ENCODE measurements at regions not wholly inside any gene's neighbourhood (a gene's known extent, or its start where the extent isn't known, plus 50 kb on each side); places are given as distances from the start of the nearest gene placed in this dataset.

GRCh38 chr6:1244941-1245340 lies 67.0 kb upstream of the FOXQ1 start:
- Histone ChIP-seq H3K27me3 (ENCODE audit: control insufficient read depth, insufficient read depth, low read length) (no peaks in the 10 kb centered on the region), H3K9me3 (ENCODE audit: control insufficient read depth, insufficient read depth, low read length) (no peaks in the 10 kb centered on the region), H3K27ac (ENCODE audit: low read depth, low read length) (no peak overlapping the region), H3K4me3 (ENCODE audit: low read depth, low read length) (no peak overlapping the region), H3K36me3 (ENCODE audit: control insufficient read depth, insufficient read depth, low read length) (no peaks in the 10 kb centered on the region), H3K4me1 (ENCODE audit: control insufficient read depth, insufficient read depth, low read length) (peaks cover 10% of the 10 kb centered on the region)
- 88% methylated on average over 7 of the region's 16 CpGs for WGBS (ENCODE audit: insufficient coverage)
- DNase-seq (ENCODE audit: low read depth in 4 of 6, low spot score in 6 of 6): no peak

- DNase-seq (ENCODE audit: low read depth in 4 of 6, low spot score in 6 of 6): no peak
- Histone ChIP-seq H3K4me3 (ENCODE audit: low read depth, low read length) (no peak overlapping the region), H3K36me3 (ENCODE audit: control insufficient read depth, insufficient read depth, low read length) (no peaks in the 10 kb centered on the region), H3K4me1 (ENCODE audit: control insufficient read depth, insufficient read depth, low read length) (peaks cover 10% of the 10 kb centered on the region), H3K27ac (ENCODE audit: low read depth, low read length) (no peak overlapping the region), H3K27me3 (ENCODE audit: control insufficient read depth, insufficient read depth, low read length) (no peaks in the 10 kb centered on the region), H3K9me3 (ENCODE audit: control insufficient read depth, insufficient read depth, low read length) (no peaks in the 10 kb centered on the region)
- WGBS (ENCODE audit: insufficient coverage): no CpG with 5 or more reads among the region's 5 CpGs
Measured at GRCh38 chr6:1244278-1244677, 67.6 kb upstream of the FOXQ1 start.

- H3K9me3 ChIP-seq (ENCODE audit: control insufficient read depth, insufficient read depth, low read length): no peaks in the 10 kb centered on the region
- 69% methylated on average over 3 of the region's 3 CpGs for WGBS (ENCODE audit: insufficient coverage)
- no peaks in the 10 kb centered on the region for H3K27me3 ChIP-seq (ENCODE audit: control insufficient read depth, insufficient read depth, low read length)
- peaks cover 10% of the 10 kb centered on the region for H3K4me1 ChIP-seq (ENCODE audit: control insufficient read depth, insufficient read depth, low read length)
- H3K36me3 ChIP-seq (ENCODE audit: control insufficient read depth, insufficient read depth, low read length): no peaks in the 10 kb centered on the region
- H3K4me3 ChIP-seq (ENCODE audit: low read depth, low read length): no peak overlapping the region
- no peak overlapping the region for H3K27ac ChIP-seq (ENCODE audit: low read depth, low read length)
- DNase-seq (ENCODE audit: low read depth in 4 of 6, low spot score in 6 of 6): peak in 1 of 6 donors; percentile 37
Measured at GRCh38 chr6:1242446-1242845, 69.5 kb upstream of the FOXQ1 start.

- H3K27ac ChIP-seq (ENCODE audit: low read depth, low read length): no peak overlapping the region
- 78% methylated on average over 4 of the region's 4 CpGs for WGBS (ENCODE audit: insufficient coverage)
Measured at GRCh38 chr6:1242021-1242420, 69.9 kb upstream of the FOXQ1 start.

GRCh38 chr6:1240766-1241318 lies 71.1 kb upstream of the FOXQ1 start:
- WGBS (ENCODE audit: insufficient coverage): 60% methylated on average over 1 of the region's 2 CpGs
- Histone ChIP-seq H3K4me3 (ENCODE audit: low read depth, low read length) (no peak overlapping the region), H3K9me3 (ENCODE audit: control insufficient read depth, insufficient read depth, low read length) (no peaks in the 10 kb centered on the region), H3K4me1 (ENCODE audit: control insufficient read depth, insufficient read depth, low read length) (peaks cover 10% of the 10 kb centered on the region), H3K27ac (ENCODE audit: low read depth, low read length) (no peak overlapping the region), H3K27me3 (ENCODE audit: control insufficient read depth, insufficient read depth, low read length) (no peaks in the 10 kb centered on the region), H3K36me3 (ENCODE audit: control insufficient read depth, insufficient read depth, low read length) (no peaks in the 10 kb centered on the region)
- peak in 1 of 6 donors; percentile 22 for DNase-seq (ENCODE audit: low read depth in 4 of 6, low spot score in 6 of 6)

More at GRCh38 chr6:1242021-1242420, 69.9 kb upstream of the FOXQ1 start:
- no peaks in the 10 kb centered on the region for H3K9me3 ChIP-seq (ENCODE audit: control insufficient read depth, insufficient read depth, low read length)
- no peaks in the 10 kb centered on the region for H3K27me3 ChIP-seq (ENCODE audit: control insufficient read depth, insufficient read depth, low read length)
- H3K4me1 ChIP-seq (ENCODE audit: control insufficient read depth, insufficient read depth, low read length): peaks cover 10% of the 10 kb centered on the region
- no peak for DNase-seq (ENCODE audit: low read depth in 4 of 6, low spot score in 6 of 6)
- H3K36me3 ChIP-seq (ENCODE audit: control insufficient read depth, insufficient read depth, low read length): no peaks in the 10 kb centered on the region
- H3K4me3 ChIP-seq (ENCODE audit: low read depth, low read length): no peak overlapping the region

GRCh38 chr6:1239805-1240204 lies 72.1 kb upstream of the FOXQ1 start:
- 100% methylated on average over 4 of the region's 7 CpGs for WGBS (ENCODE audit: insufficient coverage)
- H3K36me3 ChIP-seq (ENCODE audit: control insufficient read depth, insufficient read depth, low read length): no peaks in the 10 kb centered on the region
- no peak overlapping the region for H3K4me3 ChIP-seq (ENCODE audit: low read depth, low read length)
- H3K9me3 ChIP-seq (ENCODE audit: control insufficient read depth, insufficient read depth, low read length): no peaks in the 10 kb centered on the region
- H3K27me3 ChIP-seq (ENCODE audit: control insufficient read depth, insufficient read depth, low read length): no peaks in the 10 kb centered on the region
- H3K4me1 ChIP-seq (ENCODE audit: control insufficient read depth, insufficient read depth, low read length): peaks cover 10% of the 10 kb centered on the region
- no peak overlapping the region for H3K27ac ChIP-seq (ENCODE audit: low read depth, low read length)
- no peak for DNase-seq (ENCODE audit: low read depth in 4 of 6, low spot score in 6 of 6)

GRCh38 chr6:1238040-1238439 lies 73.9 kb upstream of the FOXQ1 start:
- no peaks in the 10 kb centered on the region for H3K9me3 ChIP-seq (ENCODE audit: control insufficient read depth, insufficient read depth, low read length)
- no peak overlapping the region for H3K4me3 ChIP-seq (ENCODE audit: low read depth, low read length)
- 90% methylated on average over 8 of the region's 8 CpGs for WGBS (ENCODE audit: insufficient coverage)
- no peak for DNase-seq (ENCODE audit: low read depth in 4 of 6, low spot score in 6 of 6)
- H3K4me1 ChIP-seq (ENCODE audit: control insufficient read depth, insufficient read depth, low read length): peaks cover 10% of the 10 kb centered on the region
- H3K36me3 ChIP-seq (ENCODE audit: control insufficient read depth, insufficient read depth, low read length): no peaks in the 10 kb centered on the region
- no peak overlapping the region for H3K27ac ChIP-seq (ENCODE audit: low read depth, low read length)
- no peaks in the 10 kb centered on the region for H3K27me3 ChIP-seq (ENCODE audit: control insufficient read depth, insufficient read depth, low read length)

- Histone ChIP-seq H3K4me3 (ENCODE audit: low read depth, low read length) (no peak overlapping the region), H3K36me3 (ENCODE audit: control insufficient read depth, insufficient read depth, low read length) (no peaks in the 10 kb centered on the region), H3K27ac (ENCODE audit: low read depth, low read length) (no peak overlapping the region), H3K4me1 (ENCODE audit: control insufficient read depth, insufficient read depth, low read length) (peaks cover 6% of the 10 kb centered on the region), H3K27me3 (ENCODE audit: control insufficient read depth, insufficient read depth, low read length) (no peaks in the 10 kb centered on the region), H3K9me3 (ENCODE audit: control insufficient read depth, insufficient read depth, low read length) (no peaks in the 10 kb centered on the region)
- DNase-seq (ENCODE audit: low read depth in 4 of 6, low spot score in 6 of 6): no peak
- WGBS (ENCODE audit: insufficient coverage): 86% methylated on average over 7 of the region's 15 CpGs
Measured at GRCh38 chr6:1237636-1238035, 74.3 kb upstream of the FOXQ1 start.

- Histone ChIP-seq H3K4me3 (ENCODE audit: low read depth, low read length) (no peak overlapping the region), H3K27me3 (ENCODE audit: control insufficient read depth, insufficient read depth, low read length) (no peaks in the 10 kb centered on the region), H3K27ac (ENCODE audit: low read depth, low read length) (no peak overlapping the region), H3K36me3 (ENCODE audit: control insufficient read depth, insufficient read depth, low read length) (no peaks in the 10 kb centered on the region), H3K9me3 (ENCODE audit: control insufficient read depth, insufficient read depth, low read length) (no peaks in the 10 kb centered on the region), H3K4me1 (ENCODE audit: control insufficient read depth, insufficient read depth, low read length) (no peaks in the 10 kb centered on the region)
- 61% methylated on average over 6 of the region's 6 CpGs for WGBS (ENCODE audit: insufficient coverage)
- DNase-seq (ENCODE audit: low read depth in 4 of 6, low spot score in 6 of 6): no peak
Measured at GRCh38 chr6:1235825-1236224, 76.1 kb upstream of the FOXQ1 start.

GRCh38 chr6:1233924-1234323 lies 78.0 kb upstream of the FOXQ1 start:
- no peak overlapping the region for H3K27ac ChIP-seq (ENCODE audit: low read depth, low read length)
- no peaks in the 10 kb centered on the region for H3K27me3 ChIP-seq (ENCODE audit: control insufficient read depth, insufficient read depth, low read length)
- DNase-seq (ENCODE audit: low read depth in 4 of 6, low spot score in 6 of 6): no peak
- H3K4me3 ChIP-seq (ENCODE audit: low read depth, low read length): no peak overlapping the region
- no peaks in the 10 kb centered on the region for H3K36me3 ChIP-seq (ENCODE audit: control insufficient read depth, insufficient read depth, low read length)
- no peaks in the 10 kb centered on the region for H3K4me1 ChIP-seq (ENCODE audit: control insufficient read depth, insufficient read depth, low read length)
- WGBS (ENCODE audit: insufficient coverage): 90% methylated on average over 11 of the region's 11 CpGs
- no peaks in the 10 kb centered on the region for H3K9me3 ChIP-seq (ENCODE audit: control insufficient read depth, insufficient read depth, low read length)

All from spinal cord (tissue), 9 donors.